ENCODE measurements at regions not wholly inside any gene's neighbourhood (a gene's known extent, or its start where the extent isn't known, plus 50 kb on each side); places are given as distances from the start of the nearest gene placed in this dataset.

DNA sequence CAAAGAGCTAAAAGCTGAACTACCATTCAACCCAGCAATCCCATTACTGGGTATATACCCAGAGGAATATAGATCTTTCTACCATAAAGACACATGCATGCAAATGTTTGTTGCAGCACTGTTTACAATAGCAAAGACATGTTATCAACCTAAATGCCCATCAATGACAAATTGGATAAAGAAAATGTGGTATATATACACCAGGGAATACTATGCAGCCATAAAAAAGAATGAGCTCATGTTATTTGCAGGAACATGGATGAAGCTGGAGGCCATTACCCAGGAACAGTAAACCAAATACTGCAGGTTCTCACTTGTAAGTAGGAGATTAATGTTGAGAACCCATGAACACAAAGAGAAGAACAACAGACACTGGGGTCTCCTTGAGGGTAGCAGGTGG is 1295.1 kb downstream of the TYW1 start:
- Histone ChIP-seq H2AFZ (ENCODE audit: low read length) (no peak overlapping the region), H3K27ac (ENCODE audit: low read length) (no peak overlapping the region), H3K9ac (ENCODE audit: low read length) (no peak overlapping the region), H3K4me3 (ENCODE audit: low read length) (no peak overlapping the region), H3K79me2 (ENCODE audit: low read length) (no peaks in the 10 kb centered on the region), H3F3A (ENCODE audit: insufficient read depth, low read length) (no peaks in the 10 kb centered on the region), H3K4me1 (ENCODE audit: low read length) (no peaks in the 10 kb centered on the region), H3K9me3 (replicated peaks; ENCODE audit: insufficient read depth, low read length) (no peaks in the 10 kb centered on the region), H4K20me1 (ENCODE audit: insufficient read depth, low read length) (no peaks in the 10 kb centered on the region), H3K4me2 (ENCODE audit: low read depth, low read length) (no peak overlapping the region), H3K36me3 (replicated peaks; ENCODE audit: insufficient read depth, low read length) (no peaks in the 10 kb centered on the region), H3K9me2 (replicated peaks; ENCODE audit: insufficient read depth, low read length) (no peaks in the 10 kb centered on the region), H3K27me3 (replicated peaks; ENCODE audit: insufficient read depth, low read length) (no peaks in the 10 kb centered on the region)
- TF ChIP-seq EZH2phosphoT487 (IDR thresholded peaks at IDR 0.05; ENCODE audit: low read length) (no peak), EZH2 (optimal IDR thresholded peaks at IDR 0.05; ENCODE audit: low read depth, low read length) (no peak), CTCF (IDR thresholded peaks at IDR 0.05; ENCODE audit: low read length) (no peak)
- DNase-seq: no peak

DNA sequence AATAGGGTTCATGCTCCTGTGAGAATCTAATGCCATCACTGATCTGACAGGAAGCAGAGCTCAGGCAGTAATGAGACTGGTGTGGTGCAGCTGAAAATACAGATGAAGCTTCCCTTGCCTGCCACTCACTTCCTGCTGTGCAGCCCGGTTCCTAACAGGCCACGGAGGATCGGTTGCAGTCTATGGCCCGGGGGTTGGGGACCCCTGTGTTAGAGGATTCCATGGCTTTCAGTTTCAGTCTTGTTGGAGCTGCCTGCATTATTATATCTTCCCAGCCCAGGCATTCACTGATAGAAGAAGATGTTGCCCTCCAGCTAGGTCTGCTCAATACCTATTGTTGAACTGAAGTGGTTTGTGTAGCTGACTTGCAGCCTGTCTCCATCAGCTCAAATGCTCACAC is 1298.8 kb downstream of the TYW1 start:
- Histone ChIP-seq H3K4me1 (ENCODE audit: low read length) (no peaks in the 10 kb centered on the region), H3K9me3 (replicated peaks; ENCODE audit: insufficient read depth, low read length) (no peaks in the 10 kb centered on the region), H3K9ac (ENCODE audit: low read length) (no peak overlapping the region), H3K27me3 (replicated peaks; ENCODE audit: insufficient read depth, low read length) (no peaks in the 10 kb centered on the region), H3F3A (ENCODE audit: insufficient read depth, low read length) (no peaks in the 10 kb centered on the region), H2AFZ (ENCODE audit: low read length) (no peak overlapping the region), H3K4me3 (ENCODE audit: low read length) (no peak overlapping the region), H4K20me1 (ENCODE audit: insufficient read depth, low read length) (no peaks in the 10 kb centered on the region), H3K4me2 (ENCODE audit: low read depth, low read length) (no peak overlapping the region), H3K27ac (ENCODE audit: low read length) (no peak overlapping the region), H3K36me3 (replicated peaks; ENCODE audit: insufficient read depth, low read length) (no peaks in the 10 kb centered on the region), H3K9me2 (replicated peaks; ENCODE audit: insufficient read depth, low read length) (no peaks in the 10 kb centered on the region), H3K79me2 (ENCODE audit: low read length) (no peaks in the 10 kb centered on the region)
- no peak for DNase-seq
- TF ChIP-seq CTCF (IDR thresholded peaks at IDR 0.05; ENCODE audit: low read length): no peak
- no peak for TF ChIP-seq EZH2phosphoT487 (IDR thresholded peaks at IDR 0.05; ENCODE audit: low read length)
- TF ChIP-seq EZH2 (optimal IDR thresholded peaks at IDR 0.05; ENCODE audit: low read depth, low read length): no peak

- Histone ChIP-seq H3K4me3 (ENCODE audit: low read length) (no peak overlapping the region), H3K4me2 (ENCODE audit: low read depth, low read length) (no peak overlapping the region), H3K27me3 (replicated peaks; ENCODE audit: insufficient read depth, low read length) (no peaks in the 10 kb centered on the region), H3K9me3 (replicated peaks; ENCODE audit: insufficient read depth, low read length) (0 out of 2 replicates have a peak, but pooled peaks cover 2% of the 10 kb centered on the region), H3F3A (ENCODE audit: insufficient read depth, low read length) (no peaks in the 10 kb centered on the region), H3K36me3 (replicated peaks; ENCODE audit: insufficient read depth, low read length) (no peaks in the 10 kb centered on the region), H3K9me2 (replicated peaks; ENCODE audit: insufficient read depth, low read length) (no peaks in the 10 kb centered on the region), H2AFZ (ENCODE audit: low read length) (no peak overlapping the region), H3K79me2 (ENCODE audit: low read length) (no peaks in the 10 kb centered on the region), H4K20me1 (ENCODE audit: insufficient read depth, low read length) (no peaks in the 10 kb centered on the region), H3K27ac (ENCODE audit: low read length) (no peak overlapping the region), H3K4me1 (ENCODE audit: low read length) (no peaks in the 10 kb centered on the region), H3K9ac (ENCODE audit: low read length) (no peak overlapping the region)
- TF ChIP-seq EZH2 (optimal IDR thresholded peaks at IDR 0.05; ENCODE audit: low read depth, low read length) (no peak), CTCF (IDR thresholded peaks at IDR 0.05; ENCODE audit: low read length) (no peak), EZH2phosphoT487 (IDR thresholded peaks at IDR 0.05; ENCODE audit: low read length) (no peak)
- no peak for DNase-seq
These were observed 1293.7 kb upstream of the AUTS2 start for GRCh38 chr7:68304536-68304935.
